Large intestine (tissue), 3 donors: ENCODE measurements at regions not wholly inside any gene's neighbourhood (a gene's known extent, or its start where the extent isn't known, plus 50 kb on each side); places are given as distances from the start of the nearest gene placed in this dataset.

Experiments
- DNase-seq, 2 donors: peaks; one replicate each; pipeline versions ENCODE4 v3.0.0 to v3.0.0-alpha.2; 2013
- H3K27ac ChIP-seq: one replicate; pipeline ENCODE4 v1.5.1; 2013; ENCODE audit warnings: low read length
- H3K27me3 ChIP-seq: 2 replicates; pipeline ENCODE4 v1.6.1; 2013; ENCODE audit warnings: low read length; ENCODE audit not compliant: control insufficient read depth, insufficient read depth
- H3K36me3 ChIP-seq: 2 replicates; pipeline ENCODE4 v1.6.1; 2013; ENCODE audit warnings: low read length; ENCODE audit not compliant: control insufficient read depth, insufficient read depth
- H3K4me1 ChIP-seq: one replicate; pipeline ENCODE4 v1.6.1; 2013; ENCODE audit warnings: low read length; ENCODE audit not compliant: control insufficient read depth, insufficient read depth
- H3K4me3 ChIP-seq: one replicate; pipeline ENCODE4 v1.5.1; 2013; ENCODE audit warnings: low read length
- H3K9me3 ChIP-seq: one replicate; pipeline ENCODE4 v1.6.1; 2013; ENCODE audit warnings: mild to moderate bottlenecking, low read depth, low read length, moderate library complexity; ENCODE audit not compliant: control insufficient read depth
- WGBS: methylation state at CpG from one replicate; pipeline ENCODE4 v1.1.5; 2013; ENCODE audit warnings: low lambda C conversion rate; ENCODE audit not compliant: insufficient coverage; 5-methylcytosine and 5-hydroxymethylcytosine counted together

DNA sequence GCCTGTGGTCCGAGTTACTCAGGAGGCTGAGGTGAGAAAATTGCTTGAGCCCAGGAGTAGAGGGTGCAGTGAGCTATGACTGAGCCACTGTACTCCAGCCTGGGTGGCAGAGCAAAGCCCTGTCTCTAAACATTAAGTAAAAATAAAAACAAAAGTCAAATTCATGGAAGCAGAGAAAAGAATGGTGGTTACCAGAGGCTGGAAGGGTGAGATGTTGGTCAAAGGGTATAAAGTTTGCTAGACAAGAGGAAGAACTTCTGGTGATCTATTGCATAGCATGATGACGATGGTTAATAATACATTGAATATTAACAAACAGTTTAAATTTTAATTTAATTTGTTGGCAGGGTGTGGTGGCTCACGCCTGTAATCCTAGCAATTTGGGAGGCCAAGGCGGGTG, 68.1 kb downstream of the CRPPA start:
- no peak overlapping the region for H3K27ac ChIP-seq
- no peak overlapping the region for H3K4me3 ChIP-seq
- WGBS, result 82% methylated on average over 1 of the region's 4 CpGs
- no peaks in the 10 kb centered on the region for H3K4me1 ChIP-seq
- H3K36me3 ChIP-seq, result no peaks in the 10 kb centered on the region
- no peaks in the 10 kb centered on the region for H3K27me3 ChIP-seq
- no peaks in the 10 kb centered on the region for H3K9me3 ChIP-seq
- DNase-seq, result no peak

DNA sequence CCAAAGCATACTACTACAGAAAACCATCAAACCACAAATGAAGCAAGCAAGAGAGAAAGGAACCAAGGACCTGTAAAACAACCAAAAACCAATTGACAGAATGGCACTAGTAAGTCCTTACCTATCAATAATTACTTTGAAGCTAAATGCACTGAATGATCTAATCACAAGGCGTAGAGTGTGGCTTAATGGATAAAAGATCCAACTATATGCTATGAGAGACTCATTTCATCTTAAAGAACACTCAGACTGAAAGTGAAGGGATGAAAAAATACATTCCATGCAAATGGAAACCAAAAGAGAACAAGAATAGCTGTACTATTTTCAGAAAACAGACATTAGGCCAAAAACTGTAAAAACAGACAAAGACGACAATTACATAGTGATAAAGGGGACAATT, 70.7 kb downstream of the CRPPA start:
- no peak for DNase-seq
- H3K4me3 ChIP-seq, result no peak overlapping the region
- H3K4me1 ChIP-seq, result no peaks in the 10 kb centered on the region
- H3K36me3 ChIP-seq, result no peaks in the 10 kb centered on the region
- 95% methylated on average over 2 of the region's 2 CpGs for WGBS
- H3K27ac ChIP-seq, result no peak overlapping the region
- H3K9me3 ChIP-seq, result no peaks in the 10 kb centered on the region
- H3K27me3 ChIP-seq, result no peaks in the 10 kb centered on the region

DNA sequence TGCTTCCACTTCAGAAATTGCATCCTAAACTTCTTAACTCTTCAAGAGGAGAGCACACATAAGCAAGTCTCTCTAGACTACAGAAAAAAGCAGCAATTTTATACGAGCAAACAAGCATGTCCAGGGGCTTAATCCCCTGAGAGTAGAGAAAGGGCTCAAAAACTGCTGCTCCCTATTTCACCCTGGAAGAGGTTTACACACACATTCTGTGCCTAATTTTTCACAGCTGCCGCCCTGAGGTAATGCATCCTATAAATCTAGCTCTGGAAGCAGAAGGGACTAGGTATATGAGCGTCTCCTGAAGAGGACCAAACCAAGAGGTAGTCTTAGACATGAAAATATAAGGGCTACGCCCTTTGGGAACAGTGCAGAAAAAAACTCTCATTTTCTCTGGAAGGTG, 73.1 kb downstream of the CRPPA start:
- no peaks in the 10 kb centered on the region for H3K27me3 ChIP-seq
- no peaks in the 10 kb centered on the region for H3K36me3 ChIP-seq
- no peak for DNase-seq
- no peaks in the 10 kb centered on the region for H3K4me1 ChIP-seq
- peaks cover 3% of the 10 kb centered on the region for H3K9me3 ChIP-seq
- H3K4me3 ChIP-seq, result no peak overlapping the region
- H3K27ac ChIP-seq, result no peak overlapping the region
- WGBS, result no CpG with 5 or more reads among the region's 4 CpGs

DNA sequence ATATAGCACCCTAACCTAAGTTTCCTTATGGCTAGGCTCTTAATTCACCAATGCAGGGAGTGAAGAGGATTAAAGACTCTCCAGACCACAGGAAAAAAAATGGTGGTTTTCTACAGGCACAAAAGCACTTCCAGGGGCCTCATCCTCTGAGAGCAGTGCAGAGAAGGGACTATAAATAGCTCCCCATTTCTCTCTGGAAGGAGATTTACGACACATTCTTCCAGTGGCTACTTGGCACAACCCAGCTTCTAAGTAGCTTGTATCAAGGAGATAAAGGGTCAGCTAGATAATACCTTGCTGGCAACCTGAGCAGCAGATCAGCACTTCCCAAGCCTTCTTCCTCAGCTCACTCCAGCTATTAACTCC, 73.5 kb downstream of the CRPPA start:
- H3K4me1 ChIP-seq, result no peaks in the 10 kb centered on the region
- H3K27ac ChIP-seq, result no peak overlapping the region
- H3K9me3 ChIP-seq, result peaks cover 3% of the 10 kb centered on the region
- DNase-seq, result no peak
- no peaks in the 10 kb centered on the region for H3K36me3 ChIP-seq
- no peaks in the 10 kb centered on the region for H3K27me3 ChIP-seq
- no peak overlapping the region for H3K4me3 ChIP-seq
- WGBS, result no CpG with 5 or more reads among the region's 1 CpG

DNA sequence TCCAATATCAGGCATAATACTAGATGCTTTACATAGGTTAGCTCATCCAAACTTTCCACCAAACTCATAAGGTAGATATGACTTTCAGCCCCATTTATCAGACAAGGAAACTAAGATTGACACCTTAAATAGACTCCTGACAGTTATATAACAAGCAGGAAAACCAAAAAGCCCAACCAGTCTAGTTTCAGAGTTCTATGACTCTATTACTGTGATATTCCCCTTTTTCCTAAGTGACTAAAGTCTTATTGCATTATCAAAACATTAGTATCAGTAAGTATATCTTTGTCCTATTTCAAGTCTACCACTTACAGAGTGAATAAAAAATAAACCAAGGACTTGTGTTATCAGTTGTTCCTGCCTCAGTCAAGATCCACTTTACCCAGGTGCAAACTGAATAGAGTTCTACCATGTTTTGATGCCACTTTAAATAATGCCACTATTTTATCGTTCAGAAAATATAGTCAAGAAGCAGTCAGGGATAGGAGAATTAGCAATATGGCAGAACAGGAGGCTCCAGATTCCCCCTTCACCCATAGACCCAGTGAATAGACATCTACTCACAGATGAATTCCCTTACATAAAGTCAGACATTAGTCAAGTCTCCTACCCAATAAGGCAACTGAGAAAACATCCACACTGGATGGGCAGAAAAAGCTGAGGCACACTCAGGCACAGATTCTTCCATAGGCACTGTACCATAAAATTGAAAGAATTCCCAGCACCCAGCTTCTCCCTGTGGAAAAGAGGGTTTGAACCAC, 74.1 kb downstream of the CRPPA start:
- WGBS, result 100% methylated on average over 1 of the region's 1 CpG

DNA sequence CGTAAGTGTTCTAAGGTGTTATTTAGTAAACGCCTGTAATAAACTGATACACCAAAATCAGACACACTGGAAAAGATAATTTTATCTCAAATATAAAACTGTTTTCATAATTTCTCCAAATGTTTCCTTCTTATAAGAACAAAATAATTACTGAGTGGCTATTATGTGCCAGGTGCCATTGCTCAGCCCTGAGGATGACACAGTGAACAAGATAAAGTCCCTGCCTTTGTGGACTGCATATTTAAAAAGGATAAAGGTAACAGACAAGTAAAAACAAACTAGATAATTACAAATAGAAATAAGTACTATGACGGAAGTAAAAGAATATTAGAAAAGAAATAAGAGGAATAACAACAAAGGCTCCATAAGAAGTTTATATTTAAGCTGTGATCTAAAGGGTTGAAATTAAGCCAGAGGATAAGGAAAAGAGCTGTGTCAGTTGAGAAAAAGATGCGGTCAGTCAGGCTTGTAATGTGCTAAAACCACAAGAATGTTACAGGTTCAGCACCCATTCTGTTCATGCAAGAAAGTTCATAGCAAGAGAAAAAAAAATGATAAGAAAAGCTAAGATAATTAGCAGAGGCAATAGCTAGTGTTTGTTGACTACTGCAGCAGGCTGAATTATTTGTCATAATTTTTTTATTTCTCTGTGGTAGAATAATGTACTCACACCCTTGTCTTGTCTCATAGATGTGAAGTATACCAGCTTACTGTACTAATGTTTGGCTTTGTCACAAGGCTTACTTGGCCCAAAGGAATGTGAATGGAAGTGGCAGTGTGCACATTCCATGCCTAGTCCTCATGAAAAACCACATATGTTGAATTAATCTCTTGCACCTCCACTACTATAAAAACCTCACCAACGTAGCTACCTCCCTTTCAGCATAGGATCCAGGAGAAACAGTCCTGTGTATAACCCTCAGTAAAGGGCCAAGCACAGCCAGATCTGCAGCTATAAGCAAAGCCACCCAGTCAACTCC, 75.1 kb downstream of the CRPPA start:
- peaks cover 3% of the 10 kb centered on the region for H3K9me3 ChIP-seq
- H3K4me3 ChIP-seq, result no peak overlapping the region
- no peak overlapping the region for H3K27ac ChIP-seq
- H3K4me1 ChIP-seq, result no peaks in the 10 kb centered on the region
- DNase-seq, result no peak
- H3K27me3 ChIP-seq, result no peaks in the 10 kb centered on the region
- WGBS, result 89% methylated on average over 4 of the region's 5 CpGs
- no peaks in the 10 kb centered on the region for H3K36me3 ChIP-seq

More for the DNA sequence above, 74.1 kb downstream of the CRPPA start:
- H3K27me3 ChIP-seq, result no peaks in the 10 kb centered on the region
- H3K4me1 ChIP-seq, result no peaks in the 10 kb centered on the region
- peaks cover 3% of the 10 kb centered on the region for H3K9me3 ChIP-seq
- no peak overlapping the region for H3K4me3 ChIP-seq
- H3K36me3 ChIP-seq, result no peaks in the 10 kb centered on the region
- no peak overlapping the region for H3K27ac ChIP-seq
- DNase-seq, result no peak

DNA sequence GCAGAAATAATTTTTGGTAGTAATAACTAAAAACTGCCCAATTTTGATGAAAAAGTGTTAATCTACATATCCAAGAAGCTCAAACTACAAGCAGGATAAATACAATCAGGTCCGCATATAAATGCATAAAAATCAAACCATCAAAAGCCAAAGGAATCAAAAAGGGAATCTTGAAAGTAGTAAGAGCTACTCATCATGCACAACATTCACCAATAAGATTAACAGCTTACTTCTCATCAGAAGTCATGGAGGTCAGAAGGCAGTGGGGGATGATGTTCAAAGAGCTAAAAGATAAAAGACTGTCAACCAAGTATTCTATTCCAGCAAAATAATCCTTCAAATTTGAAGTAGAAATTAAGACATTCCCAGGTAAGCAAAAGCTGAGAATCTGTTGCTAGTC, 76.4 kb downstream of the CRPPA start:
- Histone ChIP-seq H3K27me3 (no peaks in the 10 kb centered on the region), H3K36me3 (no peaks in the 10 kb centered on the region), H3K4me1 (no peaks in the 10 kb centered on the region), H3K4me3 (no peak overlapping the region), H3K27ac (no peak overlapping the region), H3K9me3 (peaks cover 3% of the 10 kb centered on the region)
- no peak for DNase-seq
- WGBS, result no CpG with 5 or more reads among the region's 1 CpG

DNA sequence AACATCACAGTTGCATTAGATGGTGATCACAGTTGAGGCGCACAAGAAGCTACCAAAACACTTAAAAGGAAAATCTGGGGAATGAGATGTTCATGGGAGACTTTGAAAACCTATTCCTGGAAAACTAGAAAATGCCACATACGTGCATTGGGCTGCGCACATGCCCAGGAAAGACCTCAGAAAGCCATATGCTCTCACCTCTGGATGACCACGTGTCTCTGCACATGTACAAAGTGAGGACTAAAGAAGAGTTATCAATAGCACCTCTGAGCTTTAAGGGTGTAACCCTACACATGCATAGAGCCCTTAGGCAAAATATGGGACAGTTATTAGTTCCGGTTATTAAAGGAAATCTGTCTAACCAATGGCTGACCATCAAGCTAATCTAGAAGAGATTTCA, 77.7 kb downstream of the CRPPA start:
- H3K9me3 ChIP-seq, result peaks cover 7% of the 10 kb centered on the region
- no peak for DNase-seq
- H3K4me3 ChIP-seq, result no peak overlapping the region
- no peaks in the 10 kb centered on the region for H3K36me3 ChIP-seq
- H3K4me1 ChIP-seq, result no peaks in the 10 kb centered on the region
- 100% methylated on average over 1 of the region's 5 CpGs for WGBS
- H3K27ac ChIP-seq, result no peak overlapping the region
- H3K27me3 ChIP-seq, result no peaks in the 10 kb centered on the region

DNA sequence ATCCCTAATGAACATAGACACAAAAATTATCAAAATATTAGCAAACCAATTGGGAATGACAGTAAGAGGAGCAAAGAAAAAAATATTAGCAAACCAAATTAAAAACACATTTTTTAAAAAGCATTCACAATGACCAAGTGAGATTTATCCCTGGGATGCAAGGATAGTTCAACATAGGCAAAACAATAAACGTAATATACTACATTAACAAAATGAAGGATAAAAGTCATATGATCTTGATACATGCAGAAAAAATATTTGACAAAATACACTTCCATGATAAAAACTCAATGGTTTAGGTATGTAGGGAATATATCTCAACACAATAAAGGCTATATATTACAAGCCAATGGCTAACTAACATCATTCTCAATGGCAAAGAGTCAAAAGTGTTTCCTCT, 83.3 kb downstream of the CRPPA start:
- no peaks in the 10 kb centered on the region for H3K36me3 ChIP-seq
- WGBS, result 91% methylated on average over 1 of the region's 1 CpG
- no peaks in the 10 kb centered on the region for H3K4me1 ChIP-seq
- H3K4me3 ChIP-seq, result no peak overlapping the region
- no peak overlapping the region for H3K27ac ChIP-seq
- no peaks in the 10 kb centered on the region for H3K27me3 ChIP-seq
- DNase-seq, result no peak
- H3K9me3 ChIP-seq, result peaks cover 6% of the 10 kb centered on the region

DNA sequence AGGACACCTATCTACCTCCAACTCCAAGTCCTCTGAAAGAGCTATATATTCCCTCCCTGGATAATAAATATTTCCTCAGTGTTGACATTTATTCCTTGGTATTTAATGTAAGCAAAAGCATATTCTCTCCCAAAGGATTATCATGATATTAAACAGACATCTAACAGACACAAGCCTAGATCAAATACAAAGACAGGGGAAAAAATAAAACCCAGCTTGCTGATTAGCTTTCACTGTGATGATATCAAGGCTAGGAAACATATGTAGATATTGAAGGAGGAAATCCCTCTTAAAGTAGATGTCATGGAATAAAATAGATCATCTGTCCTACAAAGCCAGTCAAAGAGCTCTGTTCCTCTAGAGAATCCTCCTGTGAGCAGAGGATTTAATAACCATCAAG, 95.2 kb downstream of the CRPPA start:
- H3K27me3 ChIP-seq, result no peaks in the 10 kb centered on the region
- H3K4me1 ChIP-seq, result no peaks in the 10 kb centered on the region
- no peak overlapping the region for H3K4me3 ChIP-seq
- no peak for DNase-seq
- H3K36me3 ChIP-seq, result no peaks in the 10 kb centered on the region
- H3K9me3 ChIP-seq, result no peaks in the 10 kb centered on the region
- no peak overlapping the region for H3K27ac ChIP-seq
